Tibial nerve (tissue), 4 donors: ENCODE measurements at regions not wholly inside any gene's neighbourhood (a gene's known extent, or its start where the extent isn't known, plus 50 kb on each side); places are given as distances from the start of the nearest gene placed in this dataset.
"Not testable (repeated sequence)": the region's sequence is repeated elsewhere in the genome, so short reads cannot be mapped to it uniquely, and the experiment has no call there.

Experiments used
- CTCF ChIP-seq, 5 experiments: fragments of 200-600 bp in 3 of 5; fragments of 450-650 bp in 2 of 5; sonication (generic) in 3 of 5; IDR thresholded peaks; one replicate each; pipeline ENCODE4 v1.5.1; 2016 to 2019; ENCODE audit warnings: antibody characterized with exemption in 5 of 5, mild to moderate bottlenecking in 3 of 5, moderate library complexity in 2 of 5
- EP300 ChIP-seq, 2 donors: sonication (generic); formaldehyde crosslinking; IDR thresholded peaks; one replicate each; pipeline ENCODE4 v1.6.1; 2017; ENCODE audit warnings: antibody characterized with exemption in 2 of 2, mild to moderate bottlenecking in 1 of 2
- POLR2A ChIP-seq, 2 donors: fragments of 450-650 bp; IDR thresholded peaks; one replicate each; pipeline ENCODE4 v1.6.1; 2017; ENCODE audit warnings: antibody characterized with exemption in 2 of 2, mild to moderate bottlenecking in 2 of 2, moderate library complexity in 2 of 2

GRCh38 chr6:27823714-27824210, 88.4 kb downstream of the OR2B2 start:
- peak; percentile 17 to 85 for TF ChIP-seq EP300 (IDR thresholded peaks at IDR 0.05)
- not testable (repeated sequence) for TF ChIP-seq POLR2A, CTCF (IDR thresholded peaks at IDR 0.05)
